K562 (cell line): ENCODE measurements at regions not wholly inside any gene's neighbourhood (a gene's known extent, or its start where the extent isn't known, plus 50 kb on each side); places are given as distances from the start of the nearest gene placed in this dataset.

Experiments
- MYBL2 ChIP-seq, 2 experiments: fragments of 450-650 bp in 1 of 2; sonication (generic) in 1 of 2; formaldehyde crosslinking in 1 of 2; IDR thresholded peaks; 2 replicates each; pipeline versions ENCODE4 v1.6.1 to v1.8.1; 2017 to 2022; ENCODE audit warnings: borderline replicate concordance in 1 of 2, inconsistent platforms in 1 of 2, low read depth in 1 of 2, mild to moderate bottlenecking in 1 of 2, missing genetic modification reagents in 1 of 2, moderate library complexity in 1 of 2
- NFRKB ChIP-seq: fragments of 450-650 bp; IDR thresholded peaks from 2 replicates; pipeline ENCODE4 v1.6.1; 2016; ENCODE audit warnings: low read depth
- POLR2AphosphoS5 ChIP-seq: IDR thresholded peaks from 2 replicates; pipeline ENCODE4 v1.6.1; 2011; ENCODE audit warnings: mild to moderate bottlenecking, low read depth, low read length, moderate library complexity; ENCODE audit not compliant: control insufficient read depth, insufficient read depth
- RFX5 ChIP-seq: IDR thresholded peaks from 2 replicates; pipeline ENCODE4 v1.6.1; 2011; ENCODE audit warnings: low read depth, mild to moderate bottlenecking, improper control_type of control experiment, low read length
- TF ChIP-seq, protein P1 (sequence below), 3 experiments: IDR thresholded peaks in 2 of 3; conservative IDR thresholded peaks in 1 of 3; 2 replicates each; pipeline ENCODE4 v1.5.1; 2011 to 2012; ENCODE audit warnings: low read length in 3 of 3, mild to moderate bottlenecking in 3 of 3, control low read depth in 2 of 3, improper control_type of control experiment in 1 of 3, inconsistent platforms in 1 of 3, low read depth in 1 of 3, mixed read lengths in 1 of 3, moderate library complexity in 1 of 3; ENCODE audit not compliant: insufficient read depth in 2 of 3
- TF ChIP-seq, protein P2 (sequence below), 3 experiments: fragments of 200-800 bp in 1 of 3; fragments of 250-450 bp in 1 of 3; fragments of 450-650 bp in 1 of 3; sonication (Bioruptor Pico) in 1 of 3; sonication (Bioruptor generic) in 1 of 3; formaldehyde crosslinking in 1 of 3; IDR thresholded peaks; 2 replicates each; pipeline versions ENCODE4 v1.6.1 to v1.8.0; 2016 to 2022; ENCODE audit warnings: mild to moderate bottlenecking in 2 of 3, missing genetic modification characterization in 2 of 3, missing compliant biosample characterization in 1 of 3, moderate library complexity in 1 of 3
- TF ChIP-seq, protein P3 (sequence below), 2 experiments: fragments of 450-650 bp; formaldehyde crosslinking in 1 of 2; IDR thresholded peaks; 2 replicates each; pipeline versions ENCODE4 v1.4.0 to v1.6.1; 2014 to 2020; ENCODE audit warnings: mild to moderate bottlenecking in 2 of 2, borderline replicate concordance in 1 of 2, low read depth in 1 of 2

DNA sequence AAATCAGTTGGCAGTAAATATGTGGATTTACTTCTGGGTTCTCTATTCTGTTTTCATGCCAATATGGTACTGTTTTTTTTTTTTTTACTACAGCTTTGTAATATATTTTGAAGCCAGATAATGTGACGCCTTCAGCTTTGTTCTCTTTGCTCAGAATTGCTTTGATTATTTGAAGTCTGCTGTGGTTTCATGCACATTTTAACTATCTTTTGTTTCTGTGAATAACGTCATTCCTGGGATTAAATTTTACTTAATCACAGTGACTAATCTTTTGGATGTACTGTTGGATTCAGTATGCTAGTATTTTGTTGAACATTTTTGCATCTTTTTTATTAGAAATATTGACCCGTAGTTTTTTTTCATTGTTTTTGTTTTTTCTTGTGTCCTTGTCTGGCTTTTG is 576.5 kb downstream of the ZNF385D start:
- TF ChIP-seq RFX5, result no peak
- TF ChIP-seq, protein P1, sequence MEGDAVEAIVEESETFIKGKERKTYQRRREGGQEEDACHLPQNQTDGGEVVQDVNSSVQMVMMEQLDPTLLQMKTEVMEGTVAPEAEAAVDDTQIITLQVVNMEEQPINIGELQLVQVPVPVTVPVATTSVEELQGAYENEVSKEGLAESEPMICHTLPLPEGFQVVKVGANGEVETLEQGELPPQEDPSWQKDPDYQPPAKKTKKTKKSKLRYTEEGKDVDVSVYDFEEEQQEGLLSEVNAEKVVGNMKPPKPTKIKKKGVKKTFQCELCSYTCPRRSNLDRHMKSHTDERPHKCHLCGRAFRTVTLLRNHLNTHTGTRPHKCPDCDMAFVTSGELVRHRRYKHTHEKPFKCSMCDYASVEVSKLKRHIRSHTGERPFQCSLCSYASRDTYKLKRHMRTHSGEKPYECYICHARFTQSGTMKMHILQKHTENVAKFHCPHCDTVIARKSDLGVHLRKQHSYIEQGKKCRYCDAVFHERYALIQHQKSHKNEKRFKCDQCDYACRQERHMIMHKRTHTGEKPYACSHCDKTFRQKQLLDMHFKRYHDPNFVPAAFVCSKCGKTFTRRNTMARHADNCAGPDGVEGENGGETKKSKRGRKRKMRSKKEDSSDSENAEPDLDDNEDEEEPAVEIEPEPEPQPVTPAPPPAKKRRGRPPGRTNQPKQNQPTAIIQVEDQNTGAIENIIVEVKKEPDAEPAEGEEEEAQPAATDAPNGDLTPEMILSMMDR (IDR thresholded peaks at IDR 0.05 in 2 of 3, conservative IDR thresholded peaks at IDR 0.05 in 1 of 3; ENCODE audit: insufficient read depth in 2 of 3, low read depth in 1 of 3, low read length in 3 of 3), result no peak
- TF ChIP-seq, protein P2, sequence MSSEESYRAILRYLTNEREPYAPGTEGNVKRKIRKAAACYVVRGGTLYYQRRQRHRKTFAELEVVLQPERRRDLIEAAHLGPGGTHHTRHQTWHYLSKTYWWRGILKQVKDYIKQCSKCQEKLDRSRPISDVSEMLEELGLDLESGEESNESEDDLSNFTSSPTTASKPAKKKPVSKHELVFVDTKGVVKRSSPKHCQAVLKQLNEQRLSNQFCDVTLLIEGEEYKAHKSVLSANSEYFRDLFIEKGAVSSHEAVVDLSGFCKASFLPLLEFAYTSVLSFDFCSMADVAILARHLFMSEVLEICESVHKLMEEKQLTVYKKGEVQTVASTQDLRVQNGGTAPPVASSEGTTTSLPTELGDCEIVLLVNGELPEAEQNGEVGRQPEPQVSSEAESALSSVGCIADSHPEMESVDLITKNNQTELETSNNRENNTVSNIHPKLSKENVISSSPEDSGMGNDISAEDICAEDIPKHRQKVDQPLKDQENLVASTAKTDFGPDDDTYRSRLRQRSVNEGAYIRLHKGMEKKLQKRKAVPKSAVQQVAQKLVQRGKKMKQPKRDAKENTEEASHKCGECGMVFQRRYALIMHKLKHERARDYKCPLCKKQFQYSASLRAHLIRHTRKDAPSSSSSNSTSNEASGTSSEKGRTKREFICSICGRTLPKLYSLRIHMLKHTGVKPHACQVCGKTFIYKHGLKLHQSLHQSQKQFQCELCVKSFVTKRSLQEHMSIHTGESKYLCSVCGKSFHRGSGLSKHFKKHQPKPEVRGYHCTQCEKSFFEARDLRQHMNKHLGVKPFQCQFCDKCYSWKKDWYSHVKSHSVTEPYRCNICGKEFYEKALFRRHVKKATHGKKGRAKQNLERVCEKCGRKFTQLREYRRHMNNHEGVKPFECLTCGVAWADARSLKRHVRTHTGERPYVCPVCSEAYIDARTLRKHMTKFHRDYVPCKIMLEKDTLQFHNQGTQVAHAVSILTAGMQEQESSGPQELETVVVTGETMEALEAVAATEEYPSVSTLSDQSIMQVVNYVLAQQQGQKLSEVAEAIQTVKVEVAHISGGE (CRISPR knock-in tag; IDR thresholded peaks at IDR 0.05), result no peak
- TF ChIP-seq MYBL2 (IDR thresholded peaks at IDR 0.05; ENCODE audit: low read depth), result no peak
- no peak for TF ChIP-seq MYBL2 (CRISPR knock-in tag; IDR thresholded peaks at IDR 0.05; ENCODE audit: borderline replicate concordance)
- TF ChIP-seq, protein P3, sequence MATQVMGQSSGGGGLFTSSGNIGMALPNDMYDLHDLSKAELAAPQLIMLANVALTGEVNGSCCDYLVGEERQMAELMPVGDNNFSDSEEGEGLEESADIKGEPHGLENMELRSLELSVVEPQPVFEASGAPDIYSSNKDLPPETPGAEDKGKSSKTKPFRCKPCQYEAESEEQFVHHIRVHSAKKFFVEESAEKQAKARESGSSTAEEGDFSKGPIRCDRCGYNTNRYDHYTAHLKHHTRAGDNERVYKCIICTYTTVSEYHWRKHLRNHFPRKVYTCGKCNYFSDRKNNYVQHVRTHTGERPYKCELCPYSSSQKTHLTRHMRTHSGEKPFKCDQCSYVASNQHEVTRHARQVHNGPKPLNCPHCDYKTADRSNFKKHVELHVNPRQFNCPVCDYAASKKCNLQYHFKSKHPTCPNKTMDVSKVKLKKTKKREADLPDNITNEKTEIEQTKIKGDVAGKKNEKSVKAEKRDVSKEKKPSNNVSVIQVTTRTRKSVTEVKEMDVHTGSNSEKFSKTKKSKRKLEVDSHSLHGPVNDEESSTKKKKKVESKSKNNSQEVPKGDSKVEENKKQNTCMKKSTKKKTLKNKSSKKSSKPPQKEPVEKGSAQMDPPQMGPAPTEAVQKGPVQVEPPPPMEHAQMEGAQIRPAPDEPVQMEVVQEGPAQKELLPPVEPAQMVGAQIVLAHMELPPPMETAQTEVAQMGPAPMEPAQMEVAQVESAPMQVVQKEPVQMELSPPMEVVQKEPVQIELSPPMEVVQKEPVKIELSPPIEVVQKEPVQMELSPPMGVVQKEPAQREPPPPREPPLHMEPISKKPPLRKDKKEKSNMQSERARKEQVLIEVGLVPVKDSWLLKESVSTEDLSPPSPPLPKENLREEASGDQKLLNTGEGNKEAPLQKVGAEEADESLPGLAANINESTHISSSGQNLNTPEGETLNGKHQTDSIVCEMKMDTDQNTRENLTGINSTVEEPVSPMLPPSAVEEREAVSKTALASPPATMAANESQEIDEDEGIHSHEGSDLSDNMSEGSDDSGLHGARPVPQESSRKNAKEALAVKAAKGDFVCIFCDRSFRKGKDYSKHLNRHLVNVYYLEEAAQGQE (IDR thresholded peaks at IDR 0.05; ENCODE audit: borderline replicate concordance), result no peak
- TF ChIP-seq, protein P3 (CRISPR knock-in tag; IDR thresholded peaks at IDR 0.05; ENCODE audit: low read depth), result no peak
- TF ChIP-seq POLR2AphosphoS5, result no peak
- no peak for TF ChIP-seq NFRKB
